ENCODE measurements at regions not wholly inside any gene's neighbourhood (a gene's known extent, or its start where the extent isn't known, plus 50 kb on each side); places are given as distances from the start of the nearest gene placed in this dataset.

DNA sequence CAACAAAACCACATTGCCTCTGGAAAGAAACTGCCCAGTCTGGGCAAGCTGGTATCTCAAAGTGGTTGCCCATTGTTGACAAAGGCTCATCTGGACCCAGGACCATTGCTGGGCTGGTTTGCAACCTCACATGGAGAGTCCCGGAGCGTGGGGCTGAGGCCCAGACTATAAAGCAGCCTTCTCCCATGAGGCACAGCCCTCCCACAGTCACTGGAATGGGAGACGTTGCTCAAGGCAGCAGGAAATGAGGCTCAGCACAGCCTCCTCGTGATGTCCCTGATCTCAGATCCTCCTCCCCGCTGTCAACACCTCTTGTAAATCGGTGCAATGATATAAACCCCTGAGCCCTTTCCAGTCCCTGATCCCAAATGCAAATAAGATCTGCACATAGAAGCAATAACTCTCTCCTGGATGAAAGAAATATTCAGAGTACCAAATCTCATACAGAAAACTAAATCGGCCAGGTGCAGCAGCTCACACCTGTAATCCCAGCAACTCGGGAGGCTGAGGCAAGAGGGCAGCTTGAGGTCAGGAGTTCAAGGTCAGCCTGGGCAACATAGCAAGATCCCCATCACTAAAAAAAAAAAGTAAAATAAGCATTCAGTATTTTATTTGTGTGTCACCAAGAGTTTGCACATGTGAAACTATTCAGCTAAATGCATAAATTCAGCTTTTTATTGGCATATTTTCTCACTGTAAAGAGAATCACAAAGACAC is 103.0 kb upstream of the RREB1 start:
- Mint-ChIP-seq H3K4me3 (ENCODE audit: unreplicated experiment) (no peak overlapping the region), H3K4me1 (ENCODE audit: insufficient read depth, unreplicated experiment) (no peaks in the 10 kb centered on the region), H3K36me3 (ENCODE audit: insufficient read depth, unreplicated experiment) (no peaks in the 10 kb centered on the region), H3K9me3 (ENCODE audit: unreplicated experiment) (no peaks in the 10 kb centered on the region), H3K27ac (ENCODE audit: low read depth, unreplicated experiment) (no peak overlapping the region), H3K27me3 (ENCODE audit: insufficient read depth, unreplicated experiment) (no peaks in the 10 kb centered on the region)
- no TSS peak for BruUV-seq (replicated peaks)
- intact Hi-C loops (cut with micrococcal nuclease) = no loop called here
- DNase-seq (ENCODE audit: unreplicated experiment) = no peak
- ChIA-PET POLR2A (no interaction called here), CTCF (no interaction called here)
- TF ChIP-seq, protein P1, sequence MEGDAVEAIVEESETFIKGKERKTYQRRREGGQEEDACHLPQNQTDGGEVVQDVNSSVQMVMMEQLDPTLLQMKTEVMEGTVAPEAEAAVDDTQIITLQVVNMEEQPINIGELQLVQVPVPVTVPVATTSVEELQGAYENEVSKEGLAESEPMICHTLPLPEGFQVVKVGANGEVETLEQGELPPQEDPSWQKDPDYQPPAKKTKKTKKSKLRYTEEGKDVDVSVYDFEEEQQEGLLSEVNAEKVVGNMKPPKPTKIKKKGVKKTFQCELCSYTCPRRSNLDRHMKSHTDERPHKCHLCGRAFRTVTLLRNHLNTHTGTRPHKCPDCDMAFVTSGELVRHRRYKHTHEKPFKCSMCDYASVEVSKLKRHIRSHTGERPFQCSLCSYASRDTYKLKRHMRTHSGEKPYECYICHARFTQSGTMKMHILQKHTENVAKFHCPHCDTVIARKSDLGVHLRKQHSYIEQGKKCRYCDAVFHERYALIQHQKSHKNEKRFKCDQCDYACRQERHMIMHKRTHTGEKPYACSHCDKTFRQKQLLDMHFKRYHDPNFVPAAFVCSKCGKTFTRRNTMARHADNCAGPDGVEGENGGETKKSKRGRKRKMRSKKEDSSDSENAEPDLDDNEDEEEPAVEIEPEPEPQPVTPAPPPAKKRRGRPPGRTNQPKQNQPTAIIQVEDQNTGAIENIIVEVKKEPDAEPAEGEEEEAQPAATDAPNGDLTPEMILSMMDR (IDR thresholded peaks at IDR 0.05; ENCODE audit: unreplicated experiment) = no peak

- no peaks in the 10 kb centered on the region for H3K36me3 Mint-ChIP-seq (ENCODE audit: insufficient read depth, unreplicated experiment)
- no TSS peak for BruUV-seq (replicated peaks)
- no peaks in the 10 kb centered on the region for H3K9me3 Mint-ChIP-seq (ENCODE audit: unreplicated experiment)
- ChIA-PET POLR2A (no interaction called here), CTCF (interaction anchor here (0.7 kb wide), 2 partner anchors 68 to 102 kb away, joined by 4 read pairs; no protein-coding TSS in a partner anchor)
- H3K4me1 Mint-ChIP-seq (ENCODE audit: insufficient read depth, unreplicated experiment) = no peaks in the 10 kb centered on the region
- H3K27me3 Mint-ChIP-seq (ENCODE audit: insufficient read depth, unreplicated experiment) = no peaks in the 10 kb centered on the region
- no peak for DNase-seq (ENCODE audit: unreplicated experiment)
- intact Hi-C loops (cut with micrococcal nuclease) = no loop called here
- no peak overlapping the region for H3K27ac Mint-ChIP-seq (ENCODE audit: low read depth, unreplicated experiment)
- H3K4me3 Mint-ChIP-seq (ENCODE audit: unreplicated experiment) = no peak overlapping the region
- TF ChIP-seq, protein P1 (IDR thresholded peaks at IDR 0.05; ENCODE audit: unreplicated experiment) = no peak
Measured at GRCh38 chr6:7006515-7007191, 101.1 kb upstream of the RREB1 start.

DNA sequence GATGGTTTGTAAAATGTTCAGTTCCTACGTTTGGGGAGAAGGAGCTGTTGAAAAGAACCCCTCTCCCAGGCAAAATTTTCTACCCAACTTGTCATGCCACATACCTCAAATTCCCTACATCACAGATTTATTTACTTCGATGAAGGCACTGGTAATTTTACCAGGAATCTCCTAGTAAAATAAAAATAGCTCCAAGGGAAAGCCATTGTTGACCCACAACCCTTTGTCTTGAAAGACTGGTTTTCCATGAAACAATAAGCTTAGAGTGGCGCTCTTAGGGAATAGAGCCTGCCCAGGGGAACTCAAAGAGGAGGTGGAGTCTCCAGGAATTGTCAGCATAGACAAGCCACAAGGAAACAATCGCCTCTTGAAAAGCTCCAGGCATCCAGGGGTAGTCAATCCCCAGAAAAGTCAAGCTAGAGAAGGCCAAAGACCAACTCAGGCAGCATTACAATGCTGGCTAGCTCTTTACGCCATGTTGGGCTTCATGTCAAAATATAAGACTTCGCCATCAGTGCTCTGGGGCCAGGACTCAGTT is 99.2 kb upstream of the RREB1 start:
- intact Hi-C loops (cut with micrococcal nuclease) = no loop called here
- ChIA-PET CTCF (interaction anchor here (1.4 kb wide), 1 partner anchor 49 kb away, joined by 3 read pairs; no protein-coding TSS in a partner anchor), POLR2A (interaction anchor here (0.7 kb wide), 1 partner anchor 101 kb away, joined by 3 read pairs; no protein-coding TSS in a partner anchor)
- no peaks in the 10 kb centered on the region for H3K4me1 Mint-ChIP-seq (ENCODE audit: insufficient read depth, unreplicated experiment)
- no peak overlapping the region for H3K4me3 Mint-ChIP-seq (ENCODE audit: unreplicated experiment)
- H3K36me3 Mint-ChIP-seq (ENCODE audit: insufficient read depth, unreplicated experiment) = no peaks in the 10 kb centered on the region
- no peaks in the 10 kb centered on the region for H3K9me3 Mint-ChIP-seq (ENCODE audit: unreplicated experiment)
- no peak for DNase-seq (ENCODE audit: unreplicated experiment)
- TF ChIP-seq, protein P1 (IDR thresholded peaks at IDR 0.05; ENCODE audit: unreplicated experiment) = no peak
- H3K27ac Mint-ChIP-seq (ENCODE audit: low read depth, unreplicated experiment) = no peak overlapping the region
- BruUV-seq (replicated peaks) = no TSS peak
- H3K27me3 Mint-ChIP-seq (ENCODE audit: insufficient read depth, unreplicated experiment) = no peaks in the 10 kb centered on the region

GRCh38 chr6:7016226-7016625 is 91.5 kb upstream of the RREB1 start:
- CTCF ChIA-PET = no interaction called here
- Mint-ChIP-seq H3K27ac (ENCODE audit: low read depth, unreplicated experiment) (no peak overlapping the region), H3K9me3 (ENCODE audit: unreplicated experiment) (no peaks in the 10 kb centered on the region), H3K4me1 (ENCODE audit: insufficient read depth, unreplicated experiment) (no peaks in the 10 kb centered on the region), H3K4me3 (ENCODE audit: unreplicated experiment) (no peak overlapping the region), H3K36me3 (ENCODE audit: insufficient read depth, unreplicated experiment) (no peaks in the 10 kb centered on the region), H3K27me3 (ENCODE audit: insufficient read depth, unreplicated experiment) (no peaks in the 10 kb centered on the region)
- POLR2A ChIA-PET = no interaction called here
- no peak for DNase-seq (ENCODE audit: unreplicated experiment)
- intact Hi-C loops (cut with micrococcal nuclease) = no loop called here
- TF ChIP-seq, protein P1 (IDR thresholded peaks at IDR 0.05; ENCODE audit: unreplicated experiment) = no peak
- no TSS peak for BruUV-seq (replicated peaks)

Measured in MCF 10A (cell line).